GM23338 (cell line): ENCODE measurements at regions not wholly inside any gene's neighbourhood (a gene's known extent, or its start where the extent isn't known, plus 50 kb on each side); places are given as distances from the start of the nearest gene placed in this dataset.
"Not testable (repeated sequence)": the region's sequence is repeated elsewhere in the genome, so short reads cannot be mapped to it uniquely, and the experiment has no call there.

ENCODE experiments used
- ATAC-seq: fragments of 200-7000 bp; cut with Tn5 transposase; 3 replicates; pipeline ENCODE4 v1.9.1; 2020
- DNase-seq: peaks from one replicate; pipeline ENCODE4 v3.0.0-alpha.2; 2015; ENCODE audit warnings: low spot score
- H2AFZ ChIP-seq: fragments of 200-600 bp; sonication (generic); 2 replicates; pipeline ENCODE4 v1.8.0; 2016; ENCODE audit warnings: antibody characterized with exemption, mild to moderate bottlenecking, moderate library complexity
- H3F3A ChIP-seq: fragments of 200-600 bp; sonication (generic); replicated peaks from 2 replicates; pipeline ENCODE4 v1.8.0; 2017; ENCODE audit warnings: antibody characterized with exemption, mixed run types, low read depth
- H3K27ac ChIP-seq: fragments of 200-600 bp; sonication (generic); 2 replicates; pipeline ENCODE4 v1.6.1; 2016; ENCODE audit warnings: low read depth
- H3K27me3 ChIP-seq: fragments of 200-600 bp; sonication (generic); 2 replicates; pipeline ENCODE4 v1.8.0; 2016; ENCODE audit warnings: mild to moderate bottlenecking, mixed run types, moderate library complexity; ENCODE audit not compliant: insufficient read depth
- H3K36me3 ChIP-seq: fragments of 200-600 bp; sonication (generic); 2 replicates; pipeline ENCODE4 v1.8.0; 2016; ENCODE audit warnings: mild to moderate bottlenecking; ENCODE audit not compliant: insufficient read depth
- H3K4me1 ChIP-seq: fragments of 200-600 bp; sonication (generic); 2 replicates; pipeline ENCODE4 v1.8.0; 2016; ENCODE audit warnings: mild to moderate bottlenecking, moderate library complexity; ENCODE audit not compliant: insufficient read depth
- H3K4me2 ChIP-seq: fragments of 200-600 bp; sonication (generic); 2 replicates; pipeline ENCODE4 v1.7.1; 2017; ENCODE audit warnings: mixed run types
- H3K4me3 ChIP-seq: fragments of 200-600 bp; sonication (generic); 2 replicates; pipeline ENCODE4 v1.6.1; 2016; ENCODE audit warnings: mixed run types
- H3K79me2 ChIP-seq: fragments of 200-600 bp; sonication (generic); replicated peaks from 2 replicates; pipeline ENCODE4 v1.8.0; 2017; ENCODE audit warnings: mild to moderate bottlenecking; ENCODE audit not compliant: insufficient read depth
- H3K9me2 ChIP-seq: fragments of 200-600 bp; sonication (generic); 2 replicates; pipeline ENCODE4 v1.8.0; 2017; ENCODE audit not compliant: insufficient read depth
- H4K20me1 ChIP-seq: fragments of 200-600 bp; sonication (generic); replicated peaks from 2 replicates; pipeline ENCODE4 v1.8.0; 2017; ENCODE audit warnings: mild to moderate bottlenecking; ENCODE audit not compliant: insufficient read depth
- H3K27ac Mint-ChIP-seq: 2 replicates; pipeline ENCODE4 v1.8.0; 2020; ENCODE audit warnings: inconsistent platforms, mild to moderate bottlenecking, moderate library complexity, mixed read lengths
- H3K27me3 Mint-ChIP-seq: 3 replicates; pipeline ENCODE4 v1.8.0; 2022; ENCODE audit warnings: low read depth, mild to moderate bottlenecking, moderate library complexity, mixed read lengths, inconsistent platforms; ENCODE audit not compliant: insufficient read depth, poor library complexity
- H3K36me3 Mint-ChIP-seq: 3 replicates; pipeline ENCODE4 v1.8.0; 2021; ENCODE audit warnings: low read depth, mild to moderate bottlenecking, inconsistent platforms, moderate library complexity, mixed read lengths
- H3K4me1 Mint-ChIP-seq: 3 replicates; pipeline ENCODE4 v1.8.0; 2020; ENCODE audit warnings: mild to moderate bottlenecking, inconsistent platforms, mixed read lengths
- H3K4me3 Mint-ChIP-seq: 3 replicates; pipeline ENCODE4 v1.8.0; 2021; ENCODE audit warnings: moderate library complexity, mild to moderate bottlenecking, inconsistent platforms, mixed read lengths
- H3K9me3 Mint-ChIP-seq: 3 replicates; pipeline ENCODE4 v1.8.0; 2020; ENCODE audit warnings: moderate library complexity, mild to moderate bottlenecking, inconsistent platforms, mixed read lengths
- CTCF ChIP-seq, 2 experiments: fragments of 200-600 bp in 1 of 2; sonication (generic) in 1 of 2; conservative IDR thresholded peaks; 2 replicates each; pipeline versions ENCODE4 v1.5.1 to v1.6.1; 2016 to 2017; ENCODE audit warnings: antibody characterized with exemption in 2 of 2, low read depth in 2 of 2, mild to moderate bottlenecking in 2 of 2, moderate library complexity in 1 of 2
- ETS1 ChIP-seq: IDR thresholded peaks from 2 replicates; pipeline ENCODE4 v1.6.1; 2016; ENCODE audit warnings: antibody characterized with exemption
- EZH2 ChIP-seq: fragments of 200-600 bp; sonication (generic); IDR thresholded peaks from one replicate; pipeline ENCODE4 v1.8.0; 2017; ENCODE audit warnings: antibody characterized with exemption, mild to moderate bottlenecking, low read depth; ENCODE audit not compliant: unreplicated experiment
- EZH2phosphoT487 ChIP-seq: fragments of 200-600 bp; sonication (generic); IDR thresholded peaks from one replicate; pipeline ENCODE4 v1.8.1; 2018; ENCODE audit warnings: antibody characterized with exemption; ENCODE audit not compliant: unreplicated experiment
- JUNB ChIP-seq: IDR thresholded peaks from one replicate; pipeline ENCODE4 v1.6.1; 2016; ENCODE audit warnings: antibody characterized with exemption; ENCODE audit not compliant: unreplicated experiment
- ZNF114 ChIP-seq: fragments of 250-450 bp; sonication (Bioruptor Pico); IDR thresholded peaks from 2 replicates; pipeline ENCODE4 v1.5.0; 2020; ENCODE audit warnings: mild to moderate bottlenecking, moderate library complexity
- ZNF462 ChIP-seq: fragments of 250-450 bp; sonication (Bioruptor Pico); IDR thresholded peaks from 2 replicates; pipeline ENCODE4 v1.5.0; 2020; ENCODE audit warnings: mild to moderate bottlenecking, moderate library complexity
- TF ChIP-seq, protein P1 (sequence below): IDR thresholded peaks from one replicate; pipeline ENCODE4 v1.6.1; 2018; ENCODE audit warnings: antibody characterized with exemption; ENCODE audit not compliant: unreplicated experiment

DNA sequence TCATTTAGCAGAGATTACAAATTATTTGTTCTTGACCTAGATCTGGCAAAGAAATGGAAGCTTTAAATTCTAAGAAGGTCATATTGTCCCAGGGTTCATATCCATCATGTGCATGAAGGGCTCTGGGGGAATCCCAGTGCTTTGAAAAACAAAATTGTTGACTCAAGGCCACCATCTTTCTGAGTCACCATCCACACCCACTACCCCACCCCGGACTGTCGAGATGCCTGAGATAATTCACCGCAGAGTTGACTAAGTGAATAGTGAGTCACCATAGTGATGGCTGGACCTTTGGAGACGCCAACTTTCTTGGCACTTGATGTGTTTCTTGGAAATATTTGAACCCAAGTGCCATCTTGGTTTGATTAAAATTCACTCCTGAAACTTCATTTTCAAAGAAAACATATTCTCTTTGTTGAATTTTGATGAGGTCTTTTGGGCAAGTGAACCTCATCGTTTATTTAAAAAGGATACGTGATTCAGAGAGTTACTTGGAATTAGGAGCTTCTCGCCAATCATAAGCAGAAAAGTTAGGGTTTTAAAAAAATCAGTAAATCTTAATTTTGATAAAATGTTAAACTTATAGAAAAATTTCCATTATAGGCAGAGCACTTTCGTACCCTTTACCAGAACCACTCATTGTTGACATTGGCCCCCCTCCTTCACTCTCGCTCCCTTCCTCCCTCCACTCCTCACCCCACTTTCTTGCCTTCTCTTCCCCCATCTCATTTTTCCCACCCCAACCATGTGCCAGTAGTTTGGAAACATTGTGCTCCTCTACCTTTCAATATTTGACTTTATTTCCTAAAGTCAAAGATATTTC, 53.0 kb upstream of the LYZL2 start:
- not testable (repeated sequence) for ATAC-seq, H3K9me3 Mint-ChIP-seq, H3K36me3 ChIP-seq, H3K27ac ChIP-seq, H3K4me2 ChIP-seq, H3K9me2 ChIP-seq, H3K4me3 ChIP-seq, H3K4me3 Mint-ChIP-seq, DNase-seq, H4K20me1 ChIP-seq, H2AFZ ChIP-seq, H3K36me3 Mint-ChIP-seq, H3K4me1 ChIP-seq, H3K27me3 ChIP-seq, H3K79me2 ChIP-seq, H3K27me3 Mint-ChIP-seq, H3K27ac Mint-ChIP-seq, H3F3A ChIP-seq
- peaks cover 12% of the 10 kb centered on the region for H3K4me1 Mint-ChIP-seq

GRCh38 chr10:30680908-30681307, 51.4 kb upstream of the LYZL2 start:
- Mint-ChIP-seq H3K4me3 (no peak overlapping the region), H3K4me1 (peaks cover 7% of the 10 kb centered on the region), H3K27me3 (peaks cover 6% of the 10 kb centered on the region), H3K36me3 (no peaks in the 10 kb centered on the region), H3K9me3 (peaks cover 5% of the 10 kb centered on the region; the same call in 1 of the 3 replicates), H3K27ac (no peak overlapping the region)
- no peaks in the 10 kb centered on the region for H4K20me1 ChIP-seq
- no peaks in the 10 kb centered on the region for H3K79me2 ChIP-seq
- no peaks in the 10 kb centered on the region for H3K36me3 ChIP-seq
- DNase-seq (no peak), ATAC-seq (no peak)
- H3K27ac ChIP-seq = no peak overlapping the region
- H3F3A ChIP-seq = no peaks in the 10 kb centered on the region
- H3K27me3 ChIP-seq = no peaks in the 10 kb centered on the region
- no peak overlapping the region for H3K4me3 ChIP-seq
- H3K9me2 ChIP-seq = 0 out of 2 replicates have a peak, but pooled peaks cover 2% of the 10 kb centered on the region
- no peak overlapping the region for H2AFZ ChIP-seq
- H3K4me1 ChIP-seq = no peaks in the 10 kb centered on the region
- H3K4me2 ChIP-seq = no peak overlapping the region
- TF ChIP-seq ZNF462 (CRISPR knock-in tag) (no peak), ZNF114 (CRISPR knock-in tag) (no peak), EZH2phosphoT487 (no peak), JUNB (no peak), CTCF (conservative IDR thresholded peaks at IDR 0.05; ENCODE audit: low read depth in 2 of 2) (no peak), EZH2 (no peak), ETS1 (no peak)
- TF ChIP-seq, protein P1, sequence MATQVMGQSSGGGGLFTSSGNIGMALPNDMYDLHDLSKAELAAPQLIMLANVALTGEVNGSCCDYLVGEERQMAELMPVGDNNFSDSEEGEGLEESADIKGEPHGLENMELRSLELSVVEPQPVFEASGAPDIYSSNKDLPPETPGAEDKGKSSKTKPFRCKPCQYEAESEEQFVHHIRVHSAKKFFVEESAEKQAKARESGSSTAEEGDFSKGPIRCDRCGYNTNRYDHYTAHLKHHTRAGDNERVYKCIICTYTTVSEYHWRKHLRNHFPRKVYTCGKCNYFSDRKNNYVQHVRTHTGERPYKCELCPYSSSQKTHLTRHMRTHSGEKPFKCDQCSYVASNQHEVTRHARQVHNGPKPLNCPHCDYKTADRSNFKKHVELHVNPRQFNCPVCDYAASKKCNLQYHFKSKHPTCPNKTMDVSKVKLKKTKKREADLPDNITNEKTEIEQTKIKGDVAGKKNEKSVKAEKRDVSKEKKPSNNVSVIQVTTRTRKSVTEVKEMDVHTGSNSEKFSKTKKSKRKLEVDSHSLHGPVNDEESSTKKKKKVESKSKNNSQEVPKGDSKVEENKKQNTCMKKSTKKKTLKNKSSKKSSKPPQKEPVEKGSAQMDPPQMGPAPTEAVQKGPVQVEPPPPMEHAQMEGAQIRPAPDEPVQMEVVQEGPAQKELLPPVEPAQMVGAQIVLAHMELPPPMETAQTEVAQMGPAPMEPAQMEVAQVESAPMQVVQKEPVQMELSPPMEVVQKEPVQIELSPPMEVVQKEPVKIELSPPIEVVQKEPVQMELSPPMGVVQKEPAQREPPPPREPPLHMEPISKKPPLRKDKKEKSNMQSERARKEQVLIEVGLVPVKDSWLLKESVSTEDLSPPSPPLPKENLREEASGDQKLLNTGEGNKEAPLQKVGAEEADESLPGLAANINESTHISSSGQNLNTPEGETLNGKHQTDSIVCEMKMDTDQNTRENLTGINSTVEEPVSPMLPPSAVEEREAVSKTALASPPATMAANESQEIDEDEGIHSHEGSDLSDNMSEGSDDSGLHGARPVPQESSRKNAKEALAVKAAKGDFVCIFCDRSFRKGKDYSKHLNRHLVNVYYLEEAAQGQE = no peak
